ENCODE measurements at regions not wholly inside any gene's neighbourhood (a gene's known extent, or its start where the extent isn't known, plus 50 kb on each side); places are given as distances from the start of the nearest gene placed in this dataset.

- DNase-seq: no peak
Measured at GRCh38 chr5:159422910-159423309, 92.6 kb upstream of the IL12B start.

GRCh38 chr5:159424123-159424522, 93.8 kb upstream of the IL12B start:
- DNase-seq: peak; percentile 30

- DNase-seq: peak; percentile 48
Measured at GRCh38 chr5:159426694-159427093, 96.4 kb upstream of the IL12B start.

GRCh38 chr5:159427180-159428012, 97.1 kb upstream of the IL12B start:
- peak; percentile 41 for DNase-seq

- no peak for DNase-seq
Measured at GRCh38 chr5:159430361-159431012, 100.2 kb upstream of the IL12B start.

- no peak for DNase-seq
Measured at GRCh38 chr5:159435855-159436254, 105.6 kb upstream of the IL12B start.

- DNase-seq: no peak
Measured at GRCh38 chr5:159438092-159438491, 107.8 kb upstream of the IL12B start.

- no peak for DNase-seq
Measured at GRCh38 chr5:159439002-159439401, 108.7 kb upstream of the IL12B start.

GRCh38 chr5:159440235-159440634, 109.9 kb upstream of the IL12B start:
- DNase-seq: no peak

- DNase-seq: no peak
Measured at GRCh38 chr5:159440968-159441367, 110.7 kb upstream of the IL12B start.

GRCh38 chr5:159441441-159441840, 111.2 kb upstream of the IL12B start:
- DNase-seq: no peak

- no peak for DNase-seq
Measured at GRCh38 chr5:159442206-159442850, 112.0 kb upstream of the IL12B start.

- DNase-seq: peak; percentile 50
Measured at GRCh38 chr5:159444441-159445082, 114.3 kb upstream of the IL12B start.

- no peak for DNase-seq
Measured at GRCh38 chr5:159447116-159447515, 116.8 kb upstream of the IL12B start.

GRCh38 chr5:159448841-159449407, 118.6 kb upstream of the IL12B start:
- no peak for DNase-seq

- DNase-seq: no peak
Measured at GRCh38 chr5:159449925-159450324, 119.6 kb upstream of the IL12B start.

- DNase-seq: no peak
Measured at GRCh38 chr5:159450417-159450816, 120.1 kb upstream of the IL12B start.

- no peak for DNase-seq
Measured at GRCh38 chr5:159451197-159452052, 121.1 kb upstream of the IL12B start.

- no peak for DNase-seq
Measured at GRCh38 chr5:159452480-159453167, 122.3 kb upstream of the IL12B start.

GRCh38 chr5:159453209-159453608, 122.9 kb upstream of the IL12B start:
- no peak for DNase-seq

GRCh38 chr5:159456261-159456660, 126.0 kb upstream of the IL12B start:
- DNase-seq: no peak

All from activated CD4-positive, alpha-beta T cell treated with anti-CD3 and anti-CD28 coated beads, Interleukin-2, amount 50 U/mL, for 16 hours (primary cell).